T-helper 17 cell (primary cell): ENCODE measurements at regions not wholly inside any gene's neighbourhood (a gene's known extent, or its start where the extent isn't known, plus 50 kb on each side); places are given as distances from the start of the nearest gene placed in this dataset.
A peak's percentile ranks its signal among the peaks of the same experiment; 100 is the strongest.

ENCODE experiments used
- ATAC-seq: fragments of 150-1000 bp; cut with Tn5 transposase; 2 replicates; pipeline ENCODE4 v1.10.0; 2021; ENCODE audit warnings: mild to moderate bottlenecking, moderate library complexity
- DNase-seq, 3 donors: peaks; one replicate each; pipeline versions ENCODE4 v3.0.0 to v3.0.0-alpha.2; 2020 to 2021
- H3K9me3 ChIP-seq: one replicate; pipeline ENCODE4 v1.7.0; 2013; ENCODE audit warnings: low read length, mild to moderate bottlenecking; ENCODE audit not compliant: control insufficient read depth, poor library complexity, severe bottlenecking
- H3K27ac Mint-ChIP-seq: one replicate; pipeline ENCODE4 v1.8.0; 2022; ENCODE audit warnings: mild to moderate bottlenecking, moderate library complexity, mixed read lengths
- H3K27me3 Mint-ChIP-seq: one replicate; pipeline ENCODE4 v1.8.0; 2022; ENCODE audit warnings: mixed read lengths
- H3K36me3 Mint-ChIP-seq: one replicate; pipeline ENCODE4 v1.8.0; 2022; ENCODE audit warnings: low read depth, mixed read lengths
- H3K4me1 Mint-ChIP-seq: one replicate; pipeline ENCODE4 v1.8.0; 2022; ENCODE audit warnings: mild to moderate bottlenecking, mixed read lengths
- H3K4me3 Mint-ChIP-seq: one replicate; pipeline ENCODE4 v1.8.0; 2022; ENCODE audit warnings: mild to moderate bottlenecking, moderate library complexity, mixed read lengths

DNA sequence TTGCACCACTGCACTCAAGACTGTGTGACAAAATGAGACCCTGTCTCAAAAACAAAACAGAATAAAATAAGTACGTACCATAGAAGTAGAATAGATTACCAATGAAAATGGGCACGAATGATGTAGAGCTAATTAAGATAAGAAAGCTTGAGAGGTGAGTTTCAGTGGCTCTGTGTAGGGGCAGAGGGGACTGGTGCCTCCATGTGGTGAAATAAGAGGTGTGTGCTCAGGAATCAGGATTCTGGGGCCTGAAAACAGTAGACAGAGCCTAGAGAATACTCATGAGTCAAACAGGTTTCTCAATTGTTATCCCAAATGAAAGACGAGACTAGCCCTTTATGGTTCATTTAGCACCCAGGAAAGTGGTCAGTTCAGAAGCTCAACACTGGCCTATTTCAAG is 1145.1 kb downstream of the FLRT2 start:
- Mint-ChIP-seq H3K4me1 (no peaks in the 10 kb centered on the region), H3K36me3 (no peaks in the 10 kb centered on the region), H3K27me3 (no peaks in the 10 kb centered on the region), H3K4me3 (no peak overlapping the region), H3K27ac (no peak overlapping the region)
- ATAC-seq (no peak), DNase-seq (no peak)
- H3K9me3 ChIP-seq, result no peaks in the 10 kb centered on the region

DNA sequence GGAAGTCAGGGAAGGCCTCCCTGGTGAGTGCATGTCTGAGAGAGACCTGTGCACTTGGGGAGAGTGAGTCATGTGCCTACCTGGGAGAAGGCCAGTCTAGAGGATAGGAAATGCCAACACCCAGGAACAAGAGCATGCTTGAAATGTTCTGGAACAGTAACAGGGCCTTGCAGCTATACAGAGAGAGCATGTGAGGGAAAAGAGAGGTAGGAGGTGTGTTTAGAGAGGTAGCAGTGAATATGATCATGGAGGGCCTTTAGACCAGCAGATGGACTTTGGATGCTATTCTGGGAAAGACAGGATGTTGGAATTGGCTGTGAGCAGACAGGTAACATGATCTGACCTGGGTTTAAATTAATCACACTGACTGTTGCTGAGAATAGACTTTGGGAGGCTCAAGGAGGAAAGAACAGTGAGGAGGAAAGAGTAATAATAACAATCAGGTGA is 1143.6 kb downstream of the FLRT2 start:
- DNase-seq (no peak), ATAC-seq (no peak)
- Mint-ChIP-seq H3K4me3 (no peak overlapping the region), H3K27ac (no peak overlapping the region), H3K36me3 (no peaks in the 10 kb centered on the region), H3K27me3 (no peaks in the 10 kb centered on the region), H3K4me1 (no peaks in the 10 kb centered on the region)
- H3K9me3 ChIP-seq, result no peaks in the 10 kb centered on the region

- no peak for DNase-seq
- H3K36me3 Mint-ChIP-seq, result no peaks in the 10 kb centered on the region
- no peaks in the 10 kb centered on the region for H3K27me3 Mint-ChIP-seq
- no peak for ATAC-seq
- H3K27ac Mint-ChIP-seq, result no peak overlapping the region
- no peaks in the 10 kb centered on the region for H3K9me3 ChIP-seq
- H3K4me3 Mint-ChIP-seq, result no peak overlapping the region
- no peaks in the 10 kb centered on the region for H3K4me1 Mint-ChIP-seq
Observed at GRCh38 chr14:86672080-86672479, 1142.1 kb downstream of the FLRT2 start.

DNA sequence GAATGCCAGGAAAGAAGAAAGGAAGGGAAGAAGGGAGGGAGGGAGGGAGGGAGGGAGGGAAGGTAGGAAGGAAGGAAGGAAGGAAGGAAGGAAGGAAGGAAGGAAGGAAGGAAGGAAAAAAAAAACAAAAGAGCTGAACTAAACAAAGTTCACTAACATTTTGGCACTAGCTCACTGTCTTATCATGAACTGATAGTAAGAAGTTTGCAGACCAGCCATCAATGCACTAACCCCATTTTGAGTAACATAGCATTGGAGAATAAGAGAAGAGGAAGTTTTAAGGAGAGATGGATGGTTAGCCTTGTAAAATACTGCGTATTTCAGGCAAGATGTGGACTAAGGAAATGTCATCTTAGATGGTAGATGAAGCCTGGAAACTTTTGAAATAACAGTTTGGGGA is 1136.0 kb downstream of the FLRT2 start:
- Mint-ChIP-seq H3K27me3 (no peaks in the 10 kb centered on the region), H3K36me3 (no peaks in the 10 kb centered on the region), H3K4me1 (no peaks in the 10 kb centered on the region), H3K27ac (no peak overlapping the region), H3K4me3 (no peak overlapping the region)
- H3K9me3 ChIP-seq, result no peaks in the 10 kb centered on the region
- ATAC-seq (no peak), DNase-seq (no peak)

GRCh38 chr14:86662334-86662733 is 1132.4 kb downstream of the FLRT2 start:
- Mint-ChIP-seq H3K4me1 (no peaks in the 10 kb centered on the region), H3K4me3 (no peak overlapping the region), H3K27ac (no peak overlapping the region), H3K27me3 (no peaks in the 10 kb centered on the region), H3K36me3 (no peaks in the 10 kb centered on the region)
- DNase-seq (no peak), ATAC-seq (no peak)
- no peaks in the 10 kb centered on the region for H3K9me3 ChIP-seq

- ATAC-seq (no peak), DNase-seq (peak in 1 of 3 donors; percentile 11)
- Mint-ChIP-seq H3K36me3 (no peaks in the 10 kb centered on the region), H3K4me3 (no peak overlapping the region), H3K27ac (no peak overlapping the region), H3K27me3 (no peaks in the 10 kb centered on the region), H3K4me1 (peaks cover 2% of the 10 kb centered on the region)
- no peaks in the 10 kb centered on the region for H3K9me3 ChIP-seq
Observed at GRCh38 chr14:86654558-86655184, 1124.7 kb downstream of the FLRT2 start.

DNA sequence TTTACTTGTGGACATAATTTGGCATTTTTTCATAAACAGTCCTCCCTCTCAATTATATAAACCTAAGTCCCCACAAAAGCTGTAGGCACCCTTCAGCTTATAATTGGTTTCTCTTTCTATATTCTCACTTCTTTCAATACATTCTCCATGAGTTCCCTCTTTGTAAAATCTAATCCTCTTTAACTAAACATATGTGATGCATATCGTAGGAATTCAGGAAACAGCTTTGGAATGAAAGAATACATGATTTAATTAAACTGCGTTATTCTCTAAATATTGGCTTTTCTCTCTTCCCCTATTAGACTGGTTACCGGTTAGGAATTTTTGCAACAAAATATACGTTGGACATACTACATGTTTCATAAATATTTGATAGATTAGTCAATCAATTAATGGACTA is 1122.6 kb downstream of the FLRT2 start:
- H3K9me3 ChIP-seq, result no peaks in the 10 kb centered on the region
- H3K4me3 Mint-ChIP-seq, result no peak overlapping the region
- peaks cover 2% of the 10 kb centered on the region for H3K4me1 Mint-ChIP-seq
- H3K27ac Mint-ChIP-seq, result no peak overlapping the region
- no peaks in the 10 kb centered on the region for H3K36me3 Mint-ChIP-seq
- ATAC-seq, result no peak
- DNase-seq, result no peak
- no peaks in the 10 kb centered on the region for H3K27me3 Mint-ChIP-seq

DNA sequence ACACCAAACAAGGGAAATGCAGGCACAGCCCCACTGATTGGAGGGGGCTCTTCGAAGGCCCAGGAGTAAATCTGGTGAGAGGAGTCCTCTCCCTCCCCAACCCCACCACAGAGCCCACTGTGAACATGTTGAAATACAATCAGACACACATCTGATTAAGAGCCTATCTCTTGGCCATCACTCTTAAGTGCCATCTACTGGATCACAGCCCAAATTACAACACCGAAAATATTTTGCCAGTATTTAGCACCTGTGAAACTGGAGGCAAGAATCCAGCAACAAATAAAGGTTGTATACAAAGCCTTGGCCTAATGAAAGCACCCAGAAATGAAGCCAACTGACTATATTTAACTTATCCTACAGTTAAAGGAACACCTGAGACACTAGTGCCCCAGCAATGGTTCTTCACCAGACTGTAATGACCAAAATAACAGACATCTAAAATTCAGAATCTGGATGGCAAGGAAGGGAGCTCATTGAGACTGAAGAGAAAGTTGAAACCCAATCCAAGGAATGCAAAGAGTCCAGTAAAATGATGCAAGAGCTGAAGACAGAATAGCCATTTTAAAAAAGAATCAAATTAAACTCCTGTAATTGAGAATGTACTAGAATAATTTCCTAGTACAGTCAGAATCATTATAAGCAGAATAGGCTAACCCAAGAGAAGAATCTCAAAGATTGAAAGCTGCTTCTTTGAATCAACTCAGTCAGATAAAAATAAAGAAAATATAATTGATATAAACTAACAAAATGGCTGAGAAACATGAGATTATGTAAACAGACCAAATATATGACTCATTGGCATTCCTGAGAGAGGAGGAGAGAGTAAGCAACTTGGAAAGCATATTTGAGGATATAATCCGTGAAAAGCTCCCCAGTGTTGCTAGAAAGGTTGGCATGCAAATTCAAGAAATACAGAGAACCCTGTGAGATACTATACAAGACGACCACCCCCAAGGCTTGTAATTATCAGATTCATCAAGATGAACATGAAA is 1117.0 kb downstream of the FLRT2 start:
- Mint-ChIP-seq H3K4me3 (no peak overlapping the region), H3K27ac (no peak overlapping the region), H3K4me1 (peaks cover 2% of the 10 kb centered on the region), H3K27me3 (no peaks in the 10 kb centered on the region), H3K36me3 (no peaks in the 10 kb centered on the region)
- DNase-seq (no peak), ATAC-seq (no peak)
- no peaks in the 10 kb centered on the region for H3K9me3 ChIP-seq

DNA sequence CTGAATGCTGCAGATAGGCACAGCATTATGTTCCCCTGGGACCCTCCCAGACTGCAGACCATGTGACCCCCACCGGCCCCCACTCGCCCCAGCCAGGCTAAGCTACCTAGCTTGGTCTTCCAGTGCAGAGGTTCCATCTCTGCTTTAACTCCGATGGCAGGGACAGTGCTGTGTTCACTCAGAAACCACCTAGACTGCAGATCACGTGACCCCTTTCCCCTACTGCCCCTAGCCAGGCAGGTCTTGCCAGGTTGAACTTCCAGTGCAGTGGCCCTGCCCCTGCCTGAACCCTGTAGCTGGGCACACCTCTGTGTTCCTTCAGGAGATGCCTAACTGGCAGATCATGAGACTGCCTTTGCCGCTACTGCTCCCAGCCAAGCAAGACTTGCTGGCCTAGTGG is 1116.2 kb downstream of the FLRT2 start:
- DNase-seq (no peak), ATAC-seq (no peak)
- no peaks in the 10 kb centered on the region for H3K27me3 Mint-ChIP-seq
- H3K27ac Mint-ChIP-seq, result no peak overlapping the region
- no peaks in the 10 kb centered on the region for H3K36me3 Mint-ChIP-seq
- H3K4me3 Mint-ChIP-seq, result no peak overlapping the region
- H3K4me1 Mint-ChIP-seq, result no peaks in the 10 kb centered on the region
- no peaks in the 10 kb centered on the region for H3K9me3 ChIP-seq

DNA sequence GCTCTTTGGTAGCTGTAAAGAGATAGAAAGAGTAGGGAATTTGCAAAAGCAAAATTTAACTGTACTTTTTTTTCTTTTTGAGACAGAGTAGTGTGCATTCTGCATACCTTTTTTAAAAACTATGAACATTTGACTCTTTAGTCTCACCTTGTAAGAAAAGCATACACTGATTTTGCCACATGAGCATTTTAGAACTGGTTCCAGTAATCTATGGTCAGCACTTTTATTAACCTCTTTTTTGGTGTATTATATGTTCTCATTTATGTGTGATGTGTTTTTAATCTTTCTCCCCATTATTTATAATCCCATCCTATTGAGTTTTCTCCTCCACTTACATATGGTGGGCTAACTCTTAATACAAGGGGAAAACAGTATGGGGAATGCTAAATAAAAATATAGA is 1111.4 kb downstream of the FLRT2 start:
- H3K9me3 ChIP-seq, result no peaks in the 10 kb centered on the region
- Mint-ChIP-seq H3K27me3 (no peaks in the 10 kb centered on the region), H3K36me3 (no peaks in the 10 kb centered on the region), H3K4me1 (no peaks in the 10 kb centered on the region), H3K27ac (no peak overlapping the region), H3K4me3 (no peak overlapping the region)
- ATAC-seq (no peak), DNase-seq (no peak)

GRCh38 chr14:86640288-86640687 is 1110.3 kb downstream of the FLRT2 start:
- DNase-seq, result no peak
- Mint-ChIP-seq H3K4me1 (no peaks in the 10 kb centered on the region), H3K4me3 (no peak overlapping the region), H3K27ac (no peak overlapping the region), H3K27me3 (no peaks in the 10 kb centered on the region), H3K36me3 (no peaks in the 10 kb centered on the region)
- H3K9me3 ChIP-seq, result no peaks in the 10 kb centered on the region
- no peak for ATAC-seq

DNA sequence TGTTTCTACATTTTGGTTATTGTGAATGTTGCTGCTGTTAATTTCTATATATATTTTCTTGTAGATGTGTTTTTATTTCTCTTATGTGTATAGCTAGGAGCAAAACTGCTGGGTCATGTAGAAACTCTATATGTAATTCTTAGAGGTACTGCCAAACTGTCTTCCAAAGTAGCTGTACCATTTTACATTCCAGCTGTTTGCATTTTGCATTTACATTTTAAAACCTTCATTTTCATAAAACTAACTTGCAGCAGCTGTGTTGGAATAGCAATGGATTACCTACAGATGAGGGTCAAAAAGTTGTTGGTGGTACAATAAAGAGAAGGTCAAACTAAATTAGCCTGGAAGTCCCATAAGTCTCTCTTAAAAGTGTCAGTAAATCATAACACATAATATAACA is 1109.7 kb downstream of the FLRT2 start:
- DNase-seq (no peak), ATAC-seq (no peak)
- H3K27ac Mint-ChIP-seq, result no peak overlapping the region
- H3K4me1 Mint-ChIP-seq, result no peaks in the 10 kb centered on the region
- no peaks in the 10 kb centered on the region for H3K9me3 ChIP-seq
- H3K4me3 Mint-ChIP-seq, result no peak overlapping the region
- no peaks in the 10 kb centered on the region for H3K27me3 Mint-ChIP-seq
- no peaks in the 10 kb centered on the region for H3K36me3 Mint-ChIP-seq

DNA sequence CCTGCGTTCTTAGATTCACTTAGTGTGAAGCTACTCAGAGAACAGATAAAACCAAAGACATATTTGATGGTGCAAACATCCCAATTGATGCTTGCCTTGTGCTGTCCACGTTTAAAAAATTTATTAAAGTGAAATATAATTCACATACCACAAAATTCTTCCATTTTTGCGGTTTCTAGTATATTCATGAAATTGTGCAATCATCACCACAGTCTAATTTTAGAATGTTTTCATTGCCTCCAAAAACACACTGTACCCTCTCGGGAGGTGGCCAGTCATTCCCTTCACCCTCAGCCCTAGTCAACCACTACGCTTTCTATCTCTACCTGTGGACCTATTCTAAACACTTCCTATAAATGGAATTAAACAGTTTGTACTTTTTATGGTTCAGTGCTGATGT is 1109.2 kb downstream of the FLRT2 start:
- H3K27ac Mint-ChIP-seq, result no peak overlapping the region
- H3K9me3 ChIP-seq, result no peaks in the 10 kb centered on the region
- H3K4me3 Mint-ChIP-seq, result no peak overlapping the region
- no peaks in the 10 kb centered on the region for H3K4me1 Mint-ChIP-seq
- DNase-seq (no peak), ATAC-seq (no peak)
- no peaks in the 10 kb centered on the region for H3K36me3 Mint-ChIP-seq
- H3K27me3 Mint-ChIP-seq, result no peaks in the 10 kb centered on the region

GRCh38 chr14:86627080-86627479 is 1097.1 kb downstream of the FLRT2 start:
- Mint-ChIP-seq H3K4me3 (no peak overlapping the region), H3K27me3 (no peaks in the 10 kb centered on the region), H3K4me1 (peaks cover 4% of the 10 kb centered on the region), H3K36me3 (no peaks in the 10 kb centered on the region), H3K27ac (no peak overlapping the region)
- DNase-seq (no peak), ATAC-seq (no peak)
- H3K9me3 ChIP-seq, result no peaks in the 10 kb centered on the region
